Stomach (tissue), 4 donors: ENCODE measurements at regions not wholly inside any gene's neighbourhood (a gene's known extent, or its start where the extent isn't known, plus 50 kb on each side); places are given as distances from the start of the nearest gene placed in this dataset.

Experiments used
- CTCF ChIP-seq, 7 experiments: fragments of 450-650 bp in 4 of 7; fragments of 200-600 bp in 3 of 7; sonication (generic) in 3 of 7; IDR thresholded peaks; one replicate each; pipeline ENCODE4 v1.5.1; 2016 to 2019; ENCODE audit warnings: antibody characterized with exemption in 7 of 7, control low read depth in 2 of 7, mild to moderate bottlenecking in 1 of 7
- EP300 ChIP-seq: sonication (generic); formaldehyde crosslinking; IDR thresholded peaks from one replicate; pipeline ENCODE4 v1.6.1; 2017; ENCODE audit warnings: antibody characterized with exemption
- POLR2A ChIP-seq, 4 donors: fragments of 450-650 bp; IDR thresholded peaks; one replicate each; pipeline ENCODE4 v1.6.1; 2016; ENCODE audit warnings: antibody characterized with exemption in 4 of 4, control low read depth in 2 of 4, mild to moderate bottlenecking in 1 of 4, moderate library complexity in 1 of 4
- POLR2AphosphoS5 ChIP-seq, 3 donors: sonication (generic); formaldehyde crosslinking; IDR thresholded peaks; one replicate each; pipeline ENCODE4 v1.6.1; 2016; ENCODE audit warnings: antibody characterized with exemption in 3 of 3

GRCh38 chr3:72559385-72559784 is 288.9 kb downstream of the SHQ1 start:
- TF ChIP-seq CTCF (IDR thresholded peaks at IDR 0.05), result no peak
- no peak for TF ChIP-seq POLR2A (IDR thresholded peaks at IDR 0.05)
- no peak for TF ChIP-seq POLR2AphosphoS5 (IDR thresholded peaks at IDR 0.05)
- no peak for TF ChIP-seq EP300
